NCI-H82 treated with DMSO at 0.1 percent for 48 hours (cell line): ENCODE measurements at regions not wholly inside any gene's neighbourhood (a gene's known extent, or its start where the extent isn't known, plus 50 kb on each side); places are given as distances from the start of the nearest gene placed in this dataset.

ENCODE experiments used
- DNase-seq: peaks from one replicate; lab custom pipeline; 2025; ENCODE audit not compliant: unreplicated experiment; lab: John Stamatoyannopoulos, UW

DNA sequence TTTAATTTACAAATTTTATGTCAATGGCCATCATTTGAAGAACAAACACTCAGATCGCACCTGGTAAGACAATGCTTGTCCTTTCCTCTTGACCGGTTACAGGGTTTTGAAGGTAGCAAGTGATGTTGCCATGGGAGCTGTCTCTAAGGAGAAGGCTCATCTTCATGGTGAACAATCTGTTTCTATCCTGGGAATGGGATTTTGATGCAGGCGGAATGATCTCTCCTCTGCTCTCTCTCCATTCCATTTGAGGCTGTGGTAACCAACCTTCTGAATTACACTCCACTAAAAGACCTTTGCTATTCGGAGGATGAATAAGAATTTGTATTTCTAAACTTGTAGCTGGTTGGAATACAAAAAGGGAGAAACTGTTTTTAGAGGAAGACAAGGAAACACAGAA is 57.9 kb upstream of the SLC5A9 start:
- no peak for DNase-seq

- no peak for DNase-seq
Observed at GRCh38 chr1:48160486-48161132, 61.9 kb upstream of the SLC5A9 start.

- DNase-seq, result no peak
Observed at GRCh38 chr1:48139275-48139674, 83.2 kb upstream of the SLC5A9 start.

DNA sequence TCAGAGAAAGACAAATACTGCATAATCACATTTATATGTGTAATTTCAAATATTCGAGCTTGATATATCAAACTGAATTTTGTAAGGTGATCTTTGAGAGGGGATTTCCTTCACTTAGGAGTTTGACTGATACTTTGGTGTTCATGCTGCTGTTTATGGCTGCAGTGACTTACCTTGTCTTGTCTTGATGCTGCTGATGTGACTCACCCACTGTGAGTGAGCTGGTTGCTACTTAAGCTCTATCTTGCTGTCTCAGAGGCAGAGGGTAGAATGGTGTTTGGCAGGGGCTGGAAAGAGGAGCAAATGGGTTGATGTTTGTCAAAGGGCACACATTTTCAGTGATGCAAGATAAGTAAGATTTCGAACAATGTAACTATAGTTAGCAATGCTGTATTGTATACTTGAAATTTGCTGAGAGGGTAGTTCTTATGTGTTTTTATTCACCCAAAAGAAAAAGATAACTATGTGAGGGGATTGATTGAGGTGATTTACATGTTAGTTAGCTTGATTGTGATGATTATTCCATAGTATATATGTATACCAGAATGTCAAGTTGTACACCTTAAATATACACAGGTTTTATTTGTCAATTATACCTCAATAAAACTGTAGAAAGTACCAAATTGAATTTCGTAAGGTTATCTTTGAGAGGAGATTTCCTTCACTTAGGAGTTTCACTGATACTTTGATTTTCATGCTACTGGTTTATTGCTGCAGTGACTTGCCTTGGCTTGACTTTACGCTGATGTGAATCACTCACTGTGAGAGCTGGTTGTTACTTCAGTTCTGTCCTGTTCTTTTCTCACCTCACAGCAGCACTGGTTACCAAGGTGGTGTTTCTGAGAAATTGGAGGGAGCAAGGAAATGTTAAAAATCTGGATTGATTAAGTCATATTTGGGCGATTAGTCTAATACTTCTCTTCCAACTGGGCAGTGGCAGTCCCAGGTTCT is 94.5 kb upstream of the SLC5A9 start:
- DNase-seq, result no peak

DNA sequence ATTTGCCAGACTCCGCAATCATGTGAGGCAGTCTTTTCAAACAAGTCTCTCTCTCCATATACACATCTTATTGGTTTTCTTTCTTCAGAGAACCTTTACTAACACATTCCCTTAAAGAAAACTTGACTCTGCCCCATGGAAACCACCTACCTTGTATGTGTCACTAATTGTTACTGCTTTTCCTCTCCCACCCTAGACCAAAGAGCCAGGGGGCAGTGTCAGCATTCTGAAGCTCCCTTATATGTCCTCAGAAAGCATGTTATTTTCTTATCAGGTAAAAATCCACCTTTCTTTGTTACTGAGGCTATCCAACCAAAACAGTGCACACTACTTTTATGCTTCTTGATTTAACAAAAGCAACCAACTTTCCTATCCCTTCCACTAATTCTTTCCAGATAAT is 98.9 kb upstream of the SLC5A9 start:
- DNase-seq, result no peak

DNA sequence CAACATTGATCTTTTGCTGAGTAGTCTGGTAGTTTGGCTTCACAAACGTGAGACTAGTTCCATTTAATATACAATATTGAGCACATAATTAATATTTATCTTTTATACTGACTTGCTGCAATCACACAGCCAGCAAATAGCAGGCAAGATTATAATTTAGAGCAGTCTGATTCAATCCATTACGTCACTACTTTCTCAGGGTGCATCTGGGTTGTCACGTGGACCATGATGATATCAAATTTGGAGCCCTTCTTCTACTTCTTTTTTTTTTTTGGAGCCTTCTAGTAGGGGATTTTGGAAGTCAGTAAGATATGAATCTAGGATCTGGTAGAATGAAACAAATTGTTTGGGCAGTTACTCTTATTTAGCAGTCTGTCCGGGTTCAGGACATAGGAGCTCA is 100.6 kb upstream of the SLC5A9 start:
- DNase-seq, result no peak

GRCh38 chr1:48120621-48121020 is 101.9 kb upstream of the SLC5A9 start:
- DNase-seq, result no peak

GRCh38 chr1:48115835-48116234 is 106.7 kb upstream of the SLC5A9 start:
- no peak for DNase-seq

DNA sequence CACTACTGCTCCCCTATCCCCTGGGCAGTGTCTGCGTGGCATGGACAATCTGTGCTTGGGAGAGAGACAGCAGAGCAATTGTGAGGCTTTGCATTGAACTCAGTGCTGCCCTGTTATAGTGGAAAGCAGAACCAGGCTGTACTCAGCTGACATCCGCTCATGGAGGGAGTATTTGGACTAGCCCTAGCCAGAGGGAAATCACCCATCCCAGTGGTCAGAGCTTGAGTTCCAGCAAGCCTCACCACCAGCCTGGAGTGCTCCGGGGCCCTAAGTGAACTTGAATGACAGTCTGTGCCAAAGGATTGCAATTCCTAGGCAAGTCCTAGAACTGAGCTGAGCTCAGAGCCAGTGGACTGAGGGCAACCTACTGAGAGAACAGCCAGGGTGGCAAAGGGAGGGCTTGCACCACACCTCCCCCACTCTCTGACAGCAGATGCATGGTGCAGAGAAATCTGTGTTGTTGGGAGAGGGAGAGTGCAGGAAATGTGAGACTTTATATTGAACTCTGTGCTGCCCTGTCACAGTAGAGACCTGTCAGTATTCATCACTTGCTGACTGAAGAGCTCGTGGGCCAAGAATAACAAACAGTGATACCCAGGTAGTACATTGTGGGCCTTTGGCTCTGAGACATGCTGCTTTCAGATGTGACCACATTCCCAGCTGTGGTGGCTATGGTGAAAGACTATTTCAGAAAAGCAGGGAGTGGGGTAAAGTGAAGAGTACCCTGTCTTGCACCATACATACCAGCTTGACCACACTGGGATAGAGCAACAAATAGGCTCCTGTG is 107.7 kb upstream of the SLC5A9 start:
- DNase-seq, result no peak

DNA sequence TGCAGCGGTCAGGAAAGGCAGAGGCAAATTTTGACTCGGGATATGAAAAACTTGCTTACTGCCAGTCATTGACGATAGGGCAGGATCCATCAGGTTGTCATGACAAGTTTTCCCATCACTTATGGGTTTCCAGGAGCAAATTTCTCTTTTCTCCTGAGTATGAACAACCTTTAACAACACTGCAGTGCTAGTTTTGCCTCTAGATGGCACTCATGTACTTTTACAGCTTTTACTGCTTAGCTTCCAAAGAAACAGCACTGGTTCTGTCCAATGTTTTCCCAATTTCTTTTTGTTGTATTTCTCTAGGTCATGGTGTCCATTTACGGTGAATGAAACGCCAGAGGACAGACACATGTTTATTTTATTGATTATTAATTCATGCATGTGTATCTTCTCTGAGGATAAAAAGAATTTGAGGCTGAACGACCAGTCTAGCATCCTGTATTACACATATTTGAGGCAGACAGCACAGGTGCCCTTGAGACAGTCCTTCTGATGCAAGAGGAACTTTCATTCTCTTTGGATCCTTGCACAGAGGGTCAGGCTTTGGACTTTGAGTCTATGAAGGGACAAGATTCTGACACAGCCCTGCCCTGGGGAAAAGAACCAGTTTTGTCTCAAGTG is 112.3 kb upstream of the TRABD2B start:
- DNase-seq, result peak; percentile 16

GRCh38 chr1:48107516-48107915 is 110.3 kb upstream of the TRABD2B start:
- no peak for DNase-seq

- DNase-seq, result no peak
Observed at GRCh38 chr1:48106049-48106448, 108.9 kb upstream of the TRABD2B start.

DNA sequence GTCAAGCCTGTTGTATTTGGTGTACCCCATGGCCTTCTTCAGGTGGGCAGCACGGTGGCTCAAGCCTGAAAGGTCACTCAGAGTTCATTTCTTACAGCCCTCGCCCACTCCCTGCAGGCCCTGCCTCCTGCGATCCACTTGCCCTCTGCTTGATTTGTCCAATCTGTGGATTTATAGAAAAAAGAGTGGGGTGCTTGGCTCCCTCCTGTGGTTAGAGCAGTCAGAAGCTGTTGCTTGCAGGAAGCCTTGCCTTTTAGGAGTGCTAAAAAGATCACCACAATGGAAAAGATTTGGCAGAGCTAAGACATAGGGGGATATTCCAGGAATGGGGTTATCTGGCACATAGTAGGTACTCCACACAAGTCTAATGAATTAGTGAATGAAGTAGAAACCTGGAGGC is 108.0 kb upstream of the TRABD2B start:
- DNase-seq, result no peak

- no peak for DNase-seq
Observed at GRCh38 chr1:48103495-48103894, 106.3 kb upstream of the TRABD2B start.

GRCh38 chr1:48102766-48103165 is 105.6 kb upstream of the TRABD2B start:
- DNase-seq, result no peak

DNA sequence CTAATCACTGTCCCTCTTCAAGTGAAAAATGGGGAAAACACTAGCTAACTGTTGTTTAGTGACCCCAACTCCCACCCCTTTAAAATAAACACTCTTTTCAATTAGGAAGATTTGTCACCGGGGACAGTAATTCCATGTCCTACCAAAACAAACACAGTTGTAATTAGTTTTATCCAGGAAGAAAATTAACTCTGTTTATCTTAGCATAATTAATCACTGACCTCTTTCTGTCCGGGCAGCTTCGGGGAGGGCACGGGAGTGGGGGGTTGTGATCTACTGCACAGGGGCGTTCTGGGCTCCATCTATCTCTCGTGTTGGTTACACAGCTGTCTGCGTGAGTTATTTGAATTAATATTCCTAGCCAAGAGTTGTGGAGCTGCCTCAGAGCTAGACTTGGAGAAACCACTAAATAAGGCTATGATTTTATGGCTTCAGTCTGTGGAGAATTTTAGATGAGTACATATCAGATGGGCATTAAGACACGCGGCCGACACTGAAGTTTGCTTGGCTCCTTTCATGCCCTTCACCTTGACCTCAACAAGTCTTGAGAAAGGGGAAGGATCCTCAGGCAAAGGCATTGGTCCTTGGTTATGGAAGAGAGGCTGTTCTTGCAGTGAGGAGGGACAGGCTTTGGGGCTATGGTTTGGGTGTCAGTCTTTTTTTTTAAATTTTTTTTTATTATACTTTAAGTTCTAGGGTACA is 102.0 kb upstream of the TRABD2B start:
- no peak for DNase-seq

DNA sequence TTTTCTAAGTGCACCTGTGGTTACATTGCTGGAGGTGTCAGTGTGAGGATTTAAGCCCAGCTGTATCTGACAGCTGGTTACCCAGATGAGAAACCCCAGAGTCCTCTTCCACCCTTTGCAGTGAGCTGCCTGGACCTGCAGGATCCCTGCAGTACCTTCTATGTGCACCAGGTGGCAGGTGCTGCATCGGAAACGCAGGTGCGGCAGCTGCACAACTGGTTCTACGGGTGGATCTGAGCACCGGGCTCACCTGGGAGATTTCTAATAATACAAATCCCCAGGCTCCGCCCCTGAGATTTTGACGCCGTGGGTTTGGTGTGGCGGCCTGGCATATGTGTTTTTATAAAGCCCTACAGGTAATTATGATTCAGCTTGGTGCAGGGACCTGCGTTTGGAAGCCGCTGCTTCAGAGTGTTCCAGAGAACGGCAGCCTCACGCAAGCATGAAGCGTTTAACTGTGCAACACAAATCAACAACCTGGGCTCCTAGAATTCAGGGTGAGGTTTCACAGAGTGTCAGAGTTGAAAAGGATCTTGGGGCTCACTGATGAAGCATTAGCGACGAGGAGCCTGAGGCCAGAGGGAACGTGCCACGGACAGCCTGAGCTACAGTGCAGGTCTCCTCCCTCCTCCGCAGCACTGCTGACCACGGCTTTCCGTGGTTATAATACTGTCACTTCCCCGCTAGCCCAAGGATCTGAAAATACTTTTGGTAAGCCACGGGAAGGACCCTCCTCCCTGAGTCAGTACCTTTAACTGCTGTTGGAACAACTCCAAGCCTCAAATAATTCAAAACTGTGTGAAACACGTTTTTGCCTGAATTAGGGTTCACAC is 96.7 kb upstream of the TRABD2B start:
- peak; percentile 63 for DNase-seq

- peak; percentile 64 for DNase-seq
Observed at GRCh38 chr1:48093147-48093546, 96.0 kb upstream of the TRABD2B start.

- no peak for DNase-seq
Observed at GRCh38 chr1:48092401-48092800, 95.2 kb upstream of the TRABD2B start.
